Activated T-cell treated with anti-CD3 and anti-CD28 coated beads, Interleukin-2, amount 50 U/mL, for 4 hours (primary cell): ENCODE measurements at regions not wholly inside any gene's neighbourhood (a gene's known extent, or its start where the extent isn't known, plus 50 kb on each side); places are given as distances from the start of the nearest gene placed in this dataset.
"Not testable (repeated sequence)": the region's sequence is repeated elsewhere in the genome, so short reads cannot be mapped to it uniquely, and the experiment has no call there.

Source experiments
- ATAC-seq, 2 donors: fragments of 200-7000 bp; cut with Tn5 transposase; one replicate each; pipeline ENCODE4 v1.10.0; 2021
- DNase-seq: peaks from one replicate; pipeline ENCODE4 v3.0.0-alpha.2; 2020
- H3K27me3 Mint-ChIP-seq: one replicate; pipeline ENCODE4 v1.8.0; 2021; ENCODE audit warnings: low read depth, mixed read lengths
- H3K36me3 Mint-ChIP-seq: one replicate; pipeline ENCODE4 v1.8.0; 2022; ENCODE audit warnings: mixed read lengths; ENCODE audit not compliant: insufficient read depth
- H3K4me1 Mint-ChIP-seq: one replicate; pipeline ENCODE4 v1.8.0; 2021; ENCODE audit warnings: low read depth, mixed read lengths
- H3K4me3 Mint-ChIP-seq: one replicate; pipeline ENCODE4 v1.8.0; 2021; ENCODE audit warnings: mild to moderate bottlenecking, moderate library complexity, mixed read lengths
- H3K9me3 Mint-ChIP-seq: one replicate; pipeline ENCODE4 v1.8.0; 2021; ENCODE audit warnings: mixed read lengths

- no peaks in the 10 kb centered on the region for H3K27me3 Mint-ChIP-seq
- no peaks in the 10 kb centered on the region for H3K4me1 Mint-ChIP-seq
- no peak for ATAC-seq
- H3K36me3 Mint-ChIP-seq: no peaks in the 10 kb centered on the region
- no peak overlapping the region for H3K4me3 Mint-ChIP-seq
- no peak for DNase-seq
- H3K9me3 Mint-ChIP-seq: peaks cover 10% of the 10 kb centered on the region
Observed at GRCh38 chr13:61608138-61608537, 192.5 kb upstream of the PCDH20 start.

GRCh38 chr13:61600360-61601033 lies 184.8 kb upstream of the PCDH20 start:
- no peaks in the 10 kb centered on the region for H3K27me3 Mint-ChIP-seq
- no peak overlapping the region for H3K4me3 Mint-ChIP-seq
- no peak for ATAC-seq
- no peaks in the 10 kb centered on the region for H3K4me1 Mint-ChIP-seq
- H3K9me3 Mint-ChIP-seq: peaks cover 7% of the 10 kb centered on the region
- no peaks in the 10 kb centered on the region for H3K36me3 Mint-ChIP-seq
- no peak for DNase-seq

GRCh38 chr13:61592489-61592888 lies 176.8 kb upstream of the PCDH20 start:
- H3K36me3 Mint-ChIP-seq: no peaks in the 10 kb centered on the region
- ATAC-seq (no peak), DNase-seq (no peak)
- H3K4me3 Mint-ChIP-seq: no peak overlapping the region
- H3K27me3 Mint-ChIP-seq: no peaks in the 10 kb centered on the region
- peaks cover 2% of the 10 kb centered on the region for H3K9me3 Mint-ChIP-seq
- no peaks in the 10 kb centered on the region for H3K4me1 Mint-ChIP-seq

DNA sequence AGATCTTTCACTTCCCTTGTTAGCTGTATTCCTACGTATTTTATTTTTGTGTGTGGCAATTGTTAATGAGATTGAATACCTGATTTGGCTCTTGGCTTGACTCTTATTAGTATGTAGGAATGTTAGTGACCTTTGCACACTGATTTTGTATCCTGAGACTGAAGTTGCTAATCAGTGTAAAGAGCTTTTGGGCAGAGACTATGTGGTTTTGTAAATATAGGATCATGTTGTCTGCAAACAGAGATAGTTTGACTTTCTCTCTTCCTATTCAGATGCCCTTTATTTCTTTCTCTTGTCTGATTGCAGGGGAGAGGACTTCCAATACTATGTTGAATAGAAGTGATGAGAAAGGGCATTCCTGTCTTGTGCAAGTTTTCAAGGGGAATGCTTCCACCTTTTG lies 160.3 kb upstream of the PCDH20 start:
- DNase-seq (no peak), ATAC-seq (no peak)
- Mint-ChIP-seq H3K4me3 (no peak overlapping the region), H3K27me3 (no peaks in the 10 kb centered on the region), H3K4me1 (no peaks in the 10 kb centered on the region), H3K36me3 (no peaks in the 10 kb centered on the region), H3K9me3 (peaks cover 6% of the 10 kb centered on the region)

DNA sequence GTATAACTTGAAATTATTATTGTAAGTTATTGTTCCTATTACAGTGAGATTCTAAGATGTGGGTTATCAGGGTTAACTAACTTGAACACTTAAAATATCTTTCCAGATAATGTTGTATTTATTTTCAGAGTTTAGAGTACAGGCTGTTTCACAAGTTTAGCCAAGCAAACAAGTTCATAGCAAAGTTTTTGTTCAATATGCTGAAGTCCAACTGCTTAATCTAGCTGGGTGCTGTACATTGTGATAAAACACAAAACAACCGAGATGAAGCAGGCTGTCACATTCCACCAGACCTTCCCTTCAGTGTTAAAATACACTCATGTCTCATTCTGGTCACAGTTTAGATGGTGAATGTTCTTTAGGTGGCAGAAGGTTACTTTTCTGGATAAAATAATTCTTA lies 148.0 kb upstream of the PCDH20 start:
- no peak for ATAC-seq
- Mint-ChIP-seq H3K36me3 (no peaks in the 10 kb centered on the region), H3K27me3 (no peaks in the 10 kb centered on the region), H3K4me1 (no peaks in the 10 kb centered on the region), H3K4me3 (no peak overlapping the region), H3K9me3 (peaks cover 14% of the 10 kb centered on the region)
- DNase-seq: no peak

- no peaks in the 10 kb centered on the region for H3K27me3 Mint-ChIP-seq
- no peak for ATAC-seq
- H3K36me3 Mint-ChIP-seq: no peaks in the 10 kb centered on the region
- H3K4me1 Mint-ChIP-seq: no peaks in the 10 kb centered on the region
- no peak for DNase-seq
- no peak overlapping the region for H3K4me3 Mint-ChIP-seq
- H3K9me3 Mint-ChIP-seq: no peaks in the 10 kb centered on the region
Observed at GRCh38 chr13:61546911-61547310, 131.3 kb upstream of the PCDH20 start.

GRCh38 chr13:61546413-61546812 lies 130.8 kb upstream of the PCDH20 start:
- H3K9me3 Mint-ChIP-seq: no peaks in the 10 kb centered on the region
- no peak for ATAC-seq
- no peaks in the 10 kb centered on the region for H3K27me3 Mint-ChIP-seq
- no peak overlapping the region for H3K4me3 Mint-ChIP-seq
- no peaks in the 10 kb centered on the region for H3K4me1 Mint-ChIP-seq
- no peaks in the 10 kb centered on the region for H3K36me3 Mint-ChIP-seq
- no peak for DNase-seq

DNA sequence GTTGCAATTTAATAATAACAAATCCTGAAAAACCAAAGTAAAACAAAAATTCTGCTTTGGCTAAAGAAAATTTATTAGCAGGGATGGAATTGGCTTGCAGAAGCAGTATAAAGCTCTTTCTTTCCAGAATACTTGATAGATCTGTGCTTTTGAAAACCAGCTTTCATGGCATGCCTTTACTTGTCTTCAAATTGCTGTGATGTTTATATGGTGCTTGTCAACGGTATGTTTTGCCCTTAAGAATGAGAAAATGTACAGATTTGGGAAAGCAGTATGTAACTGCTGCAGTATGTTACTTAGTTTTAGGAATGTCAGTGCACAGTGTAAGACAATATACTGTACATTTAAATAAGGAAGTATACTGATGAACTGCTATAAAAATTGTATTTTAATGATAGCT lies 120.8 kb upstream of the PCDH20 start:
- peaks cover 11% of the 10 kb centered on the region for H3K9me3 Mint-ChIP-seq
- H3K4me3 Mint-ChIP-seq: no peak overlapping the region
- H3K4me1 Mint-ChIP-seq: no peaks in the 10 kb centered on the region
- ATAC-seq: no peak
- DNase-seq: no peak
- H3K36me3 Mint-ChIP-seq: no peaks in the 10 kb centered on the region
- no peaks in the 10 kb centered on the region for H3K27me3 Mint-ChIP-seq

DNA sequence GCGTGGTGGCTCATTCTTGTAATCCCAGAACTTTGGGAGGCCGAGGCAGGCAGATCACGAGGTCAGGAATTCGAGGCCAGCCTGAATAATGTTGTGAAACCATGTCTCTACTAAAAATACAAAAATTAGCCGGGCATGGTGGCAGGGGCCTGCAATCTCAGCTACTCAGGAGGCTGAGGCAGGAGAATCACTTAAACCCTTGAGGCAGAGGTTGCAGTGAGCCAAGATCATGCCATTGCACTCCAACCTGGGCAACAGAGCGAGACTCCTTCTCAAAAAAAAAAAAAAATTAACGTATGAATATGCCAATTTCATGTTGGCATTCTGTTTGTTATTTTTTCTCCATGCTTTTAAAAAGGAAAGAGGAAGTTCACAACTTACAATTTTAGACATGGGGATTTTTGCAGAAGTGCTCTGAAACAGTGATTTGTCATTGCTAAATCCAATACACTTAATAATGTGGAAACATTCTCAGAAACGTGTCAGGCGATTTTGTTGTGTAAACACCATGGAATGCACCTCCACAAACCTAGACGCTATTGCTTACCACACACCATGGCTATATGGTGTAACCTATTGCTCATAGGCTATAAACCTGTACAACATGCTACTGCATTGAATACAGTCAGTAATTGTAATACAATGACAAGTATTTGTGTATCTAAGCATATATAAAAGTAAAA lies 115.9 kb upstream of the PCDH20 start:
- no peak overlapping the region for H3K4me3 Mint-ChIP-seq
- no peak for ATAC-seq
- peaks cover 11% of the 10 kb centered on the region for H3K9me3 Mint-ChIP-seq
- H3K4me1 Mint-ChIP-seq: no peaks in the 10 kb centered on the region
- H3K36me3 Mint-ChIP-seq: no peaks in the 10 kb centered on the region
- DNase-seq: no peak
- no peaks in the 10 kb centered on the region for H3K27me3 Mint-ChIP-seq

- H3K4me1 Mint-ChIP-seq, DNase-seq, H3K27me3 Mint-ChIP-seq, H3K4me3 Mint-ChIP-seq, ATAC-seq, H3K36me3 Mint-ChIP-seq: not testable (repeated sequence)
- H3K9me3 Mint-ChIP-seq: peaks cover 11% of the 10 kb centered on the region
Observed at GRCh38 chr13:61519214-61519613, 103.6 kb upstream of the PCDH20 start.

GRCh38 chr13:61508936-61509335 lies 93.3 kb upstream of the PCDH20 start:
- Mint-ChIP-seq H3K9me3 (peaks cover 11% of the 10 kb centered on the region), H3K36me3 (no peaks in the 10 kb centered on the region), H3K4me1 (no peaks in the 10 kb centered on the region), H3K4me3 (no peak overlapping the region), H3K27me3 (no peaks in the 10 kb centered on the region)
- ATAC-seq (no peak), DNase-seq (no peak)

DNA sequence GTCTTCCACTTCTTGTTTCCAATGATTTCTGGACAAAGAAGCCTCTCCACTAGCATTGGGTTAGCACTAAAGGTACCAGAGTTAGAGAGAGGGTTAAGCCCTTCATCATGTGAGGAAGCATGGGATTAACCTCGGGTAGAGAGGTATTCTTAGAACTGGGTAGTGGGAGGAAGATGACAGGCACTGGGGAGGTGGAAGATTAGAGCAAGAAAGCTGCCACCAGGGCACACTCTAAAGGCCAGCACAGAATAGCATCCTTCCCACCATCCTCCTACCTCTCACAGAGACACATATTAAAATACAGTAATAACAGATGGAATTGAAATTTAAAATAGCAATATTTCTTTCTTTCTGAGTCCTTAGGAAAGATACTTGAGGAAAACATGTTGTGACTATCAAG lies 84.5 kb upstream of the PCDH20 start:
- Mint-ChIP-seq H3K9me3 (peaks cover 9% of the 10 kb centered on the region), H3K4me1 (no peaks in the 10 kb centered on the region), H3K4me3 (no peak overlapping the region), H3K36me3 (no peaks in the 10 kb centered on the region), H3K27me3 (no peaks in the 10 kb centered on the region)
- DNase-seq (no peak), ATAC-seq (no peak)

DNA sequence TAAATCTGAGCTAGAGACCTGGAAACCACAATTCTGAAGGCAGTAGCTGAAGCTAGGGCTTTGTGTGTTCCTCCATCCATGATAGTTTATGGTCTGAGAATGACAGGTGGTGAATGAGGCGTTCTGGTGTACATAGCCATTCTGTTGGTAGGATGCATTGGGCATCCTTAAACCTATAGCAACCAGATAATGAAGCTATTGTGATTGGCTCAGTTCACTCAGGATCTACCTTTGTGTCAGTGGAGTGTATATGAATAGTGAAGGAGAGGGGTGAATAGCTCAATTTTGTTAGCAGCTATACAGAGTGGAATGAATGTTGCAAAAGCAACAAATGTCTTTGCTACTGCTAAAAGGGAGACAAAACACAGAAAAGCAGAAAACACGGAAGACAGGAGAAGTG lies 80.0 kb upstream of the PCDH20 start:
- DNase-seq (no peak), ATAC-seq (no peak)
- H3K4me1 Mint-ChIP-seq: no peaks in the 10 kb centered on the region
- no peak overlapping the region for H3K4me3 Mint-ChIP-seq
- peaks cover 15% of the 10 kb centered on the region for H3K9me3 Mint-ChIP-seq
- no peaks in the 10 kb centered on the region for H3K36me3 Mint-ChIP-seq
- no peaks in the 10 kb centered on the region for H3K27me3 Mint-ChIP-seq

GRCh38 chr13:61493556-61493955 lies 77.9 kb upstream of the PCDH20 start:
- ATAC-seq, DNase-seq, H3K36me3 Mint-ChIP-seq: not testable (repeated sequence)

GRCh38 chr13:61486496-61486895 lies 70.8 kb upstream of the PCDH20 start:
- Mint-ChIP-seq H3K4me1 (no peaks in the 10 kb centered on the region), H3K4me3 (no peak overlapping the region), H3K27me3 (no peaks in the 10 kb centered on the region), H3K36me3 (no peaks in the 10 kb centered on the region), H3K9me3 (peaks cover 4% of the 10 kb centered on the region)
- DNase-seq (no peak), ATAC-seq (no peak)

More at GRCh38 chr13:61493556-61493955, 77.9 kb upstream of the PCDH20 start:
- not testable (repeated sequence) for H3K4me3 Mint-ChIP-seq, H3K4me1 Mint-ChIP-seq, H3K27me3 Mint-ChIP-seq
- peaks cover 15% of the 10 kb centered on the region for H3K9me3 Mint-ChIP-seq
